HG02870 (cell line): ENCODE measurements at regions not wholly inside any gene's neighbourhood (a gene's known extent, or its start where the extent isn't known, plus 50 kb on each side); places are given as distances from the start of the nearest gene placed in this dataset.
"Not testable (repeated sequence)": the region's sequence is repeated elsewhere in the genome, so short reads cannot be mapped to it uniquely, and the experiment has no call there.

Source experiments
- ATAC-seq: cut with Tn5 transposase; IDR thresholded peaks from one replicate; pipeline ENCODE4 v1.9.1; 2021; ENCODE audit warnings: mild to moderate bottlenecking, moderate library complexity; ENCODE audit not compliant: unreplicated experiment

DNA sequence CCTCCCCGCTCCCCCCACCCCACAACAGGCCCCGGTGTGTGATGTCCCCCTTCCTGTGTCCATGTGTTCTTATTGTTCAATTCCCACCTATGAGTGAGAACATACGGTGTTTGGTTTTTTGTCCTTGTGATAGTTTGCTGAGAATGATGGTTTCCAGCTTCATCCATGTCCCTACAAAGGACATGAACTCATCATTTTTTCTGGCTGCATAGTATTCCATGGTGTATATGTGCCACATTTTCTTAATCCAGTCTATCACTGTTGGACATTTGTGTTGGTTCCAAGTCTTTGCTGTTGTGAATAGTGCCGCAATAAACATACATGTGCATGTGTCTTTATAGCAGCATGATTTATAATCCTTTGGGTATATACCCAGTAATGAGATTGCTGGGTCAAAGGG lies 104.3 kb downstream of the MTPN start:
- not testable (repeated sequence) for ATAC-seq

DNA sequence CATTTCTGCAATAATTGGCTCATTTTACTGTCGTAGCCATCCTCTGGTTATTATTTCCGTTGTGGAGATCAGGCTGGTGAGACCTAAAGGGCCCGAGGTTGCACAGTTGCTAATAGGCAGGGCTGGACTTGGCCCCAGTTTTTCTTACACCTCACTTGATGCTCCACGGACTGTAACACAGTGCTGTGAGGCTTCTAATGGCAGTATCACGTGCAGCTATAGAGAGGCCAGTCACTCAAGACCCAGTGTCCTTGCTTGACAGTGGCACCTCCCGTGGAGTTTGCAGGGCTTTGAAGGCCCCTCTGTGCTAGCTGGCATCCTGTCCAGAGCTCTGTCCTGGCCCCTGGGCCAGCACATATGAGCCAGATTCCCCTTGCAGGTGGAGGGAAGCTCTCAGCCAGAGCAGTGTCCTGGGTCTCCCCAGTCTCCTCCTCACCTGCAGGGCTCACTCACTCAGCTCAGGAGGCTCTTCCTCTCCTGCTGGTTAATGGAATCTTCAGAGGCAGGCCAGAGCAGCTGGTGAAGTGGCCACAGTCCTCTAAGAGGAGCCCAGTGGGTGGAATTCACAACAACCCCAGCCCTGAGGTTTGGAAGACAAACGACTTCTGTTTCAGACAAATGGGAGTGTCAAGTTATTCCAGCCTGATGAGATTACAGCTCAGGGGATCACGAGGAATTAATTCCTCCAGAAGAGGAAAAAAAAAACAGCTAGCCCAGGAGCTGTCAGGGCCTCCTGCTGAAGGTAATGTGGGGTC lies 114.2 kb upstream of the FAM180A start:
- no peak for ATAC-seq

DNA sequence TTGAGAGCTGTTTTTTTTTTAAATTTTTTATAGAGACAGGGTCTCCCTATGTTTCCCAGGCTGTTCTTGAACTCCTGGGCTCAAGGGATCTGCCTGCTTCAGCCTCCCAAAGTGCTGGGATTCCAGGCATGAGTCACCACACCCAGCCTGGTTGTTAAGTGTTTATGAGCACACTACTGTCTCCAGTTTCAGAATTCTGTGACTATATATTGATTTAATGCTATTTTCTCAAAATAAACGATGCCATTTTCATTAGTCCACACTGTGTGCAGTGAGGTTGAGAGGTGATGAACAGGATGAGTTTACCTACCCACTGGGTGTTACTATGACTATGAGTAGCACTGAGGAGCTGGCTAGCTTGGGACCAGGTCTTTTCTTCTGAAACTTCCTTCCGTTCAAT lies 110.9 kb upstream of the FAM180A start:
- no peak for ATAC-seq

DNA sequence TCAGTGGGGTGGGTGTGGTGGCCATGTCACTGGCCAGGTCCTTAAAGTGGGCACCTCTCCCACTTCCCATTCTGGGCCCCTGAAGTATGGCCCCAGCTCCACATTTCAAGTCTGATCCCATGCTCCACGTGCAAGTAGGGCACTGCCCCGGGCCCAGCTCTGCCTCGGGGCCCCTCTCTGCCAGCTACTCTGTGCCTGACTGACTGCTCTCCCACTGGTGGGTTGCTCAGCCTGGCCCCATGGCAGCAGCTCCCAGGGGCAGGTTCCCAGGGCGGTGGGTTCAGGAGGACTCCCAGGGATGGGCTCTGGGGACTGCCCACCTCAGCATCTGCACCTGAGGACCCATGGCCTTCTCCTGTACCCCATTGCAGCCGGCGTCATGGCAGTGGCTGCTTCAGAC lies 110.2 kb upstream of the FAM180A start:
- no peak for ATAC-seq

DNA sequence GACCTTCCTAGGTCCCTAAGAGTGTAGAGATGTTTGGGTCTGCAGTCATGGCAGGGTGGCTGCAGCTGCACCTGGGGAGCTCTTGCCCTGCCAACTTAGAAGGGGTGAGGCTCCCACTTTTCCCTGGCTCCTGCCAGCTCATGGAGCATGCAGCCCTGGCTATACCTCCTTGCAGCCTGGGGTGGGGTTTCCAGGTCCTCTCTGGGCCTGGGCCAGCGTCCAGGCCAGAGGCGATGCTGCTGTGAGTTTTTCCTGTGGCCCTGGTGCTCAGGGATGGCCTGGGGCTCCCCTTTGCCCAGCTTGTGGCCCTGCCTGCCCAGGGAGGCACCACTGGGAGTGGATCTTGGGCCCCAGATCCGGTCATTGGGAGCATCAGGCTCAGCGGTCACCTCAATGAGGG lies 109.8 kb upstream of the FAM180A start:
- no peak for ATAC-seq

DNA sequence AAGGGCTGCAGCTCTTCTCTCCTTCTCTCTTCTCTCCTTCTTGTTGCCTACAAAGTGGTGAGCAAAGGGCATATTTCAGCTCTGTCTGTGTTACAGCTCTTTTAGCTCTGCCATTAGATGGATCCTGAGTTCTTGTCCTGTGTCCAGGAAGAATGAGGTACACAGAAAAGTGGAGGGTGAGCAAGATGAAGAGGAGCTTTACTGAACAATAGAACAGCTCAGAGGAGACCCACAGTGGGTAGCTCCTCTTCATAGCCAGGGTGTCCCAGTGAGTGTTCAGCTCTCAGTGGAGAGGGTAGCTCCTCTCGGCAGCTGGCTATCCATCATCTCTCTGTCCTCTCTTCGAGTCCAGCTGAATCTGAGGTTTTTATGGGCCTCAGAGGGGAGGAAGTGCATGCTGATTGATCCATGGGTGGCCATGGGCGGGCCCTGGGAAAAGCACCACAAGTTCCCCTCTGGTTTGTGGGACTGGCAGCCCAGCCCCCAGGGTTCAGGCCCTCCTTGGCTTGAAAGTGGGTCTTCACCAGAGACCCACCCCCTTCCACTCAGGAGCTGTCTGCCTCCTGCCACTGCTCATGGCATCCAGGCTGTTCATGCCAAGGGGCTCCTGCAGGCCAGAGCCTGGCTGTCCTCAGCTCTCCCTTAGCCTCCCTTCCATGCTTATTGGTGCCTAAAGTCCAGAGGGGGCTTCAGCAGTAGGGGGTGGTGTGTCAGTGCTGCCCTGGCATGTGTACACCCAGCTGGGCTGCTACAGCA lies 109.1 kb upstream of the FAM180A start:
- no peak for ATAC-seq

DNA sequence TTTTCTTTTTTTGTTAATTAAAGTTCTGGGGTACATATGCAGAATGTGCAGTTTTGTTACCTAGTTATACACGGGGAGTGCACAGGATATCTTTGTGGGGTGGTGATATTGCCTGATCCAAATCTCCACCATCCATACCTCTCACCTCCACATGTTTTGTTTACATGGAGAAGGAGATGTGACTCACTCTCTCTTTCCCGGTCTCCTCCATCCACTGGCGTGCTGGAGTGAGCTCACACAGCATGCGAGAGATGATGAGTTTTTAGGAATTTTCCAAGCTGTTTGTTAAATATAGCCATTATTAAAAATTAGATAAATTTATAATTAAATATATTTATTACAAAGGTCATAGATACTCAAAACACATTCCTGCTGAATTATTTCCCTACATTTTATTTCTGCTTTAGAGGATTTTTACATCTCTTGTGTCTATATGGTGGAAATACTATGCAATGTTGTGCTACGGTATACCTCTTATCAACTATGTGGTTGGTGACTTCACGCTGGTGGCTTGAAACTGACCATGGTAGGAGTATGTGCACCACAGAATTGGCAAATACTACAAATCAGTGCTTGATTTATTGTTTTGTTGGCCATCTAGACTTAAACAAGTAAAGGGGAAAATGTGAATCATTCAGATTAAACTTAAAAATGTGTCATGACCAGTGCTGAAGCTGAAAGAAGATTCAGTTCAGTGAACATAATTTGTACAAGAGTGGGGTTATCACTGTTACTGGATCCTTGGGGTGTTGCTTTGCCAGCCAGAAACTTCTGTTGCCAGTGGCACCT lies 107.9 kb upstream of the FAM180A start:
- ATAC-seq, result no peak

DNA sequence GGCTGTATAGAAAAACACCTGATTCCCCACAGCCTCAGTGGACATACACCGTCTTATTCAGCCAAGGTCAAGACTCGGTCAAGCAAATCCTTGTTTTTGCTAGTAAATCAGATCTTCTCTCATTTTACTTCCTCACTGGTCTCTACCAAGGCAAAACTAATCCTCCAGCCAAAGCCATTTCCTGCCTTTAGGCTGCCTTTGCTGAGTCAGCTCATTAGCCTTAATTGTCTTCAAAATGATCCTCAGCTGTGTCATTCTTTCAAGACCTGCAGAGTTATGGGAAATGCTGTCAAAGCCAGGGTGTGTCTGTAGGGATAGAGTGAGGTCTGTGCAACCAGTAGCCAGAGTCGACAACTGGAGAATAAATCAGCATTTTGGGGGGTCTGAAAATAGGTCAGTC lies 107.2 kb upstream of the FAM180A start:
- ATAC-seq, result no peak

DNA sequence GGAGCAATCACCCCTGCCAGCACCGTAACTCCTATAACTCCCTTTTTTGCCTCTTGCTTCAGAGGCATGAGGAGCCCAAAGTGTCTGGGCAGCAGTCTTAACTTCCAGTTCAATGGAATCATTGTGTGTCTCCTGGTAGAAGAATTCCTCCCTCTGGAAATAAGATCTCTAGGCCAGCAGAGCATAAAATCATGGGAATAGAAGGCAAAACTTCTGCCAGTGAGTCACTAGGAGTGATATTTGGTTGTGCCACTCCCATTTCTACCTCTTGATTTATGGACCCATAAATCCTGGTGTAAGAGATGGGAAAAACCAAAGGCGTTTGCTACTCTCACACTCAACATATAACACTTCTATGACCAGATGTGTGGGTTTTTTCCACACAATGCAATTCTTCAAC lies 104.9 kb upstream of the FAM180A start:
- no peak for ATAC-seq

DNA sequence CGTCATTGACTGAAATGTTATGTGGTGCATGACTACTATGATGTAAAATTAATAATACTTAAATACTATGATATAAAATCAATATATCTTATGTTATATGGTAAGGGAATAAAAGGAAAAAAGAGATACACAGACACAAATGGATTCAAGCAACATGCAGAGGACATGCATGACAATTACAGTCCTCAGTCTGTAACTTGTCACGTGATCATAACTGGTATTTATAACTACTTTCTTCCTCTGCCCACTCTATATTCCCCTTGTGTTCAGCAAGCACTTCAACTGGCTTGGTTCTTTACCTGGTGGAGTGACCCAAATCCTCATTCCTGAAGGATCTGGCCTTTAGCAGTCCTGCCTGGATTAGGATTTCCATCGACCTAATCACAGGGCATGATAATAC lies 104.4 kb upstream of the FAM180A start:
- ATAC-seq, result no peak

DNA sequence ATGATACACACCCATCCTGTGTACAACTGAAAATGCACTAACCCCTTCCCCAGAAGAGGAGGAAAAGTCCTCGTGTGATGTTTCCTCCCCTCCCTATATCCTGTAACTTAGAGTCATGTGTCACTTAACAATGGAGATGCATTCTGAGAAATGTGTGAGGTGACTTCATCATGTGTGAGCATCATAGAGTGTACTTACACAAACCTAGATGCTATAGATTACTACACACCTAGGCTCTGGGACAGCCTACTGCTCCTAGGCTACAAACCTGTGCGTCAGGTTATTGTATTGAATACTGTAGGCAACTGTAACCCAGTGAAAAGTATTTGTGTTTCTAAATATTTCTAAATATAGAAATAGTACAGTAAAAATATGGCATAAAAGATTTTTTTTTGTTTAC lies 98.6 kb upstream of the FAM180A start:
- ATAC-seq, result no peak

DNA sequence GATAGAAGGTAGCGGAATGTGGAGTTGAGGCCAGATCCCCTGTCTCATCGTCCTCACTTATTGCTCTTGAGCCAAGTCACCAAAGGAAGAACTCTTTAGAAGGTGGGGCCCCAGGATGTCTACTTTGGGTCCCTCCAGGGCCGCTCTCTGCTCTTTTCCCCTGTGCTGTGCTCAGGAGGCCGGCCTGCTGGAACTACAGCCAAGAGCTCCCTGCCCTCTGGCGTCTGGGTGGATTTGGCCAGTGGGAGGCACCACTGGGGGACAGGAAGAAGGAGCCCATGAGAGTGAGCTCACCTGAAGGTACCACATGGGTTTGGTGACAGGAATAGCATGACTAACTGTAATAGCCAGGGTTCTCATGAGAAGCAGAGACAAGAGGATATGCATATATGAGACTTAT lies 97.7 kb upstream of the FAM180A start:
- no peak for ATAC-seq

DNA sequence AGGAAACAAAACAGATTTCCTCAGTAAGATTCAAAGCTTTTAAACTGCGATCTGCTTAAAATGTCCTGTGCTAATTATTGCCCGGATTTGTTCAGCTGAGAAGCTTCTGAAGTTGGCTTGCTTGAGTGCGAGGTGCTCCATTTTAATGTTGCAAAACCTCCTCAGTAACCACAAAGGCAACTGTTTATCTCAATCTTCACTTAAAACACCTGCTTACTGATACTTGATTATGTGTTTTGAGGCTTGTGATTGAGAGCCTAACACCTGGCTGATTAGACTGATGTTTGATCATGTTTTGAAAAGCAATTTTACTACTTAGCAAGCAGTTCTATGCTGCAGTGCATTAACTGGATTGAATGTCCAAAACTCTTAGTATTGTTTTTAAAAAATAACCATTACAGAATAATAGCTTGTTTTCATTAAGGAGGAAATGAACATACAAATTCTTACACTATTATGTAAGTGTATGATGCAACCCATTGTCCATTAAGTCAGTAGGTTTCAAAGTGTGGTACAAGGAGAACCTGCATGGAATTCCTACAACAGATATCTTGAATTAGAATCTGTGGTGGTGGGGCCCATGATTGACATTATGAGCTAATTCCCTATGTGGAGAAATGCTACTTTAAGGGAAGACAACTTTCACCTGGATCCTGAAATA lies 96.9 kb upstream of the FAM180A start:
- no peak for ATAC-seq

DNA sequence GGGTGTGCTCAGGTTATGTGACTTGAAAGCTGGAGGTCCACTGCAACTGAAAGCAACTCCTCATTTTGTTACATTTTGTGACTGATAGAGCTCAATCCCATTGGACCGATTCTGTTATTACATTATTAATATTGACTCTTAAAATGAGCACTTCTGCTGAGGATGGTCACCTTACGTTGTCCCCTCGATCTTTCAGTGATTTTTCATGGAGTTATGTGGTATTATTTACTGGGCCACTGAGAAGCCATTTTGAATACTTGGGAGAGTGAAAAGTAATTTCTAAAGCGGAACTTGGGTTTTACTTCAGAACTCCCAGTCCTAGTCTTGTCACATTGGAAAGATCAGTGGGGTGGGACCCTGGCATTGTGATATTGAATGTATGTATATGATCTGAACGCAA lies 96.3 kb upstream of the FAM180A start:
- ATAC-seq, result no peak

DNA sequence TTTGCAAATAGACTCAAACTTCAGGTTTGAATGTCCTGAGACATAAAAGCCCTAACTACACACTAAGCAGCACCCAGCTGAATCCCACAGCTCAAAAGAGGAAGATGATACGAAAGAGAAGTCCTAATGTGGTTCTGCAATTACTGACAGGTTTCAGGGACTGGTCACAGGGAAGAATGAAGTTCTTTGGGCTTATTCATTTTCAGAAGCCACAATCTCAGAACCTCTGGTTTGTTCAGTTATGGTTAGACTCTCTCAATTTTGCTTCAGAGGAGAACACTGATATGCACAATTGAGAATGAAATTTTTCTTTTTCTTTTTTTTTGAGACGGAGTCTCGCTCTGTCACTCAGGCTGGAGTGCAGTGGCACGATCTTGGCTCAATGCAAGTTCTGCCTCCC lies 94.6 kb upstream of the FAM180A start:
- peak; percentile 97 for ATAC-seq

DNA sequence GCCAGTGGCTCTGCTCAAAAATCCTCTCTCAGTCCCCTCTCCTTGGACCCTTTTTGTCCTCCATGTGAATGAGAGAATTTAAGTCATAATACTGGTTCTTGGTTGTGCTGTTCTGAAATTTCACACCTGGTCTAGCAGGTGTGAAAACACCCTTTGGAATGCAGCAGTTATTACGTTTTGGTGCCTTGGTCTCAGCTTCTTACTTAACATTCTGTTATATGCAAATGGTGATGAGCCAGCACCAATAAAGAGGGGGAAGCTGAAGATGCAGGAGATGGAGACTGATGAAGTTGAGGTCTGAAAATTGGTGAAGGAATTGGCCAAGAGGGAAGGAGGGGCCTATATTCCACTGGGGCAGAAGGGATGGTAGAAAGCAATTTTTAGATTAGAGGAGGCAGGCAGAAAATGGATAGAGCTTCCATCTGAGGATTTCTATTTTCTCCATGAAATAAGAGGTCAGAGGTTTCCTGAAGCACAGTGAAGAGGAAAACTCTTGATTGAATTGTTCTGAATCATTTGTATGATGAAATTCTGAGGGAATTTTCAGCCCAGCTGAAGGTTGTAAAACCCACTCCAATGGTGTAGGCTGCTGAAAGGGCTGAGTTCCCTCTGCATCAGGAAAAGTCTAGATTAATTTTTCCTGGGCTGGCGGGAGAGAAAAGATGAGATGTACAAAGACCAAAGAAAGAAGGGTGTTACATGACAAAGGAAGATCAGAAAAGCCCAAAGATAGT lies 94.0 kb upstream of the FAM180A start:
- ATAC-seq, result no peak

DNA sequence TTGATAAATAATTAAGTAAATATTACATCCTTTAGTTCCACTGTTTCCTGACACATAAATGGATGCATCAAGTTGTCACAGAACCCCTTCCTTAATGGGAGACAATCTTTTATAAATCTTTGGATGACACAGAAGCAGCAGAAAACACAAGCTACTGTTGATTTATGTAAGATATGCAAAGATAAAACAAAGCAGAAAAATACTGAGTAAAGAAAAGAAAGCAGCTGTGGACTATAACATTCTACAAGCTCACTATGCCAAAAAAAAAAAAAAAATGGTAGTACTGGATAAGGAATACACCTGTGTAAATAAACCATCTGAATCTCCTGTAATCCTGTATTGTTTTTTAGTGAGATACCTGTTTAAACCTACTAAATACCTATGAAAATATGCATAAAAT lies 92.0 kb upstream of the FAM180A start:
- ATAC-seq, result no peak

DNA sequence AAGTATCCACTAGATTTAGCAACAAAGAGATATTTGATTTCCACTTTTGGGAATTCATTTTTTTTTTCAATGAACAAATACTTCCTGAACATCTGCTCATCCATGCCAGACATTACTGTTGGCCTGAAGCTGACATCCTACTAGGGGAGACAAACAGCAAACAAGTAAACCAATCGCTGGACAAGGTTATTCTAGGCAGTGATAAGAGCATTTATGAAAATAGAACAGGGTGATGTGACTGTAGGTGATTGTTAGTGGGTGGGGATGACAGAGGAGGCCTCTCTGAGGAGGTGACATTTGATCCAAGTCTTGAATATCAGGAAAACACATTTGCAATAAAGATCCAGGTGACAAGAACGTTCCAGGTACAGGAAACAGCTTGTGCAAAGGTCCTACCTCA lies 89.1 kb upstream of the FAM180A start:
- ATAC-seq, result no peak

DNA sequence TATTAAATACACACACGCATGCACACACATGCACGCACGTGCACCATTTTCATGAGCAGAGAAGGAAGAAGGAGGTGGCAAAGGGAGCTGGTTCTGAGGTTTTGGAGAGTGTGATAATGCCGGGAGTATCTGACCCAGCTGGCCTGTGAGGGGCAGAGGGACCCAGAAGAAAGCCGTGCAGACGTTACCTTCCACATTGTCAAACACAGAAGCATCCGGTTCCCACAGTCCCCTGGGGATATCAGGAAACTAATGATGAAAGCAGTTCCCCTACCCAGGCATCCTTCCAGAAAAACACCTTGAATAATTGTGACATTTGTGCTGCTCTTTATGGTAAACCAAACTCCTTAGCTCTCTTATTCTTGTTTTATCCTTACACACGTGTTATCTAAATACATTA lies 85.7 kb upstream of the FAM180A start:
- ATAC-seq, result no peak

DNA sequence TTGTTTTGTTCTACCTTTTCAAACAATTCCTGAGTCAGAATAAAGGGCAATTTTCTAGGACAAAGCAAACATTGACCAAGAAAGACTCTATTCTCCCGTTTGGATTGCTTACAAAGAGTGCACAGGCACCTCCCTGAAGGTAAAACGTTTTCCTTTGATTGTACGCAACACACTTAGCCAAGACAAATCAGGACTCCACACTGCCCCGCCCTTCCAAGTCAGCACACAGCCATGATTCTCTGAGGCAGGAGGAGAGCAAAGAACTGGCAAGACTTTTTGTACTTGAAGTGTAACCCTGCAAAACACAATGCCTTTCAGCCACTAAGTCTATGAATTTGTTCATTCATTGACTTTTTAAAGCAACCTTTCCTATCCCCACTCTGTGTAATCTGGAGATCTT lies 85.0 kb upstream of the FAM180A start:
- no peak for ATAC-seq
